ENCODE measurements at regions not wholly inside any gene's neighbourhood (a gene's known extent, or its start where the extent isn't known, plus 50 kb on each side); places are given as distances from the start of the nearest gene placed in this dataset.
"Not testable (repeated sequence)": the region's sequence is repeated elsewhere in the genome, so short reads cannot be mapped to it uniquely, and the experiment has no call there.

GRCh38 chr20:26025792-26026191 lies 329.1 kb upstream of the ZNF337 start:
- TF ChIP-seq CTCF, POLR2A (IDR thresholded peaks at IDR 0.05): not testable (repeated sequence)
